GM23338 (cell line): ENCODE measurements at regions not wholly inside any gene's neighbourhood (a gene's known extent, or its start where the extent isn't known, plus 50 kb on each side); places are given as distances from the start of the nearest gene placed in this dataset.

Experiments
- CREB1 ChIP-seq: fragments of 250-450 bp; sonication (Bioruptor Pico); IDR thresholded peaks from 2 replicates; pipeline ENCODE4 v1.5.0; 2020; ENCODE audit warnings: low read depth, mild to moderate bottlenecking, moderate library complexity
- CTCF ChIP-seq, 2 experiments: fragments of 200-600 bp in 1 of 2; sonication (generic) in 1 of 2; conservative IDR thresholded peaks; 2 replicates each; pipeline versions ENCODE4 v1.5.1 to v1.6.1; 2016 to 2017; ENCODE audit warnings: antibody characterized with exemption in 2 of 2, low read depth in 2 of 2, mild to moderate bottlenecking in 2 of 2, moderate library complexity in 1 of 2
- ETS1 ChIP-seq: IDR thresholded peaks from 2 replicates; pipeline ENCODE4 v1.6.1; 2016; ENCODE audit warnings: antibody characterized with exemption
- EZH2 ChIP-seq: fragments of 200-600 bp; sonication (generic); IDR thresholded peaks from one replicate; pipeline ENCODE4 v1.8.0; 2017; ENCODE audit warnings: antibody characterized with exemption, mild to moderate bottlenecking, low read depth; ENCODE audit not compliant: unreplicated experiment
- EZH2phosphoT487 ChIP-seq: fragments of 200-600 bp; sonication (generic); IDR thresholded peaks from one replicate; pipeline ENCODE4 v1.8.1; 2018; ENCODE audit warnings: antibody characterized with exemption; ENCODE audit not compliant: unreplicated experiment
- JUNB ChIP-seq: IDR thresholded peaks from one replicate; pipeline ENCODE4 v1.6.1; 2016; ENCODE audit warnings: antibody characterized with exemption; ENCODE audit not compliant: unreplicated experiment
- NANOG ChIP-seq: IDR thresholded peaks from 2 replicates; pipeline ENCODE4 v1.6.1; 2016; ENCODE audit warnings: antibody characterized with exemption, borderline replicate concordance
- POLR2AphosphoS5 ChIP-seq: IDR thresholded peaks from 2 replicates; pipeline ENCODE4 v1.6.1; 2016; ENCODE audit warnings: antibody characterized with exemption, low read depth
- REST ChIP-seq: IDR thresholded peaks from one replicate; pipeline ENCODE4 v1.6.1; 2018; ENCODE audit warnings: antibody characterized with exemption; ENCODE audit not compliant: unreplicated experiment
- STAT1 ChIP-seq: IDR thresholded peaks from one replicate; pipeline ENCODE4 v1.6.1; 2016; ENCODE audit warnings: antibody characterized with exemption; ENCODE audit not compliant: unreplicated experiment
- ZNF114 ChIP-seq: fragments of 250-450 bp; sonication (Bioruptor Pico); IDR thresholded peaks from 2 replicates; pipeline ENCODE4 v1.5.0; 2020; ENCODE audit warnings: mild to moderate bottlenecking, moderate library complexity
- ZNF331 ChIP-seq: fragments of 250-450 bp; sonication (Bioruptor Pico); IDR thresholded peaks from 2 replicates; pipeline ENCODE4 v1.5.0; 2020; ENCODE audit warnings: low read depth, mild to moderate bottlenecking, moderate library complexity
- ZNF462 ChIP-seq: fragments of 250-450 bp; sonication (Bioruptor Pico); IDR thresholded peaks from 2 replicates; pipeline ENCODE4 v1.5.0; 2020; ENCODE audit warnings: mild to moderate bottlenecking, moderate library complexity

GRCh38 chr7:91405092-91405788 lies 141.0 kb downstream of the FZD1 start:
- TF ChIP-seq EZH2phosphoT487: no peak
- no peak for TF ChIP-seq CTCF (conservative IDR thresholded peaks at IDR 0.05; ENCODE audit: low read depth in 2 of 2)
- no peak for TF ChIP-seq REST
- TF ChIP-seq CREB1: no peak
- TF ChIP-seq POLR2AphosphoS5: no peak
- TF ChIP-seq JUNB: no peak
- no peak for TF ChIP-seq EZH2
- no peak for TF ChIP-seq NANOG
- TF ChIP-seq ZNF331 (CRISPR knock-in tag): no peak
- TF ChIP-seq ETS1: no peak
- no peak for TF ChIP-seq STAT1
- no peak for TF ChIP-seq ZNF114 (CRISPR knock-in tag)
- no peak for TF ChIP-seq ZNF462
